GM04504 (cell line): ENCODE measurements at regions not wholly inside any gene's neighbourhood (a gene's known extent, or its start where the extent isn't known, plus 50 kb on each side); places are given as distances from the start of the nearest gene placed in this dataset.
"Not testable (repeated sequence)": the region's sequence is repeated elsewhere in the genome, so short reads cannot be mapped to it uniquely, and the experiment has no call there.

Experiments
- DNase-seq: peaks from one replicate; pipeline ENCODE4 v3.0.0-alpha.2; 2012; ENCODE audit warnings: low read depth

GRCh38 chr18:55735969-55736368 is 148.0 kb upstream of the TCF4 start:
- no peak for DNase-seq

GRCh38 chr18:55735199-55735855 is 147.3 kb upstream of the TCF4 start:
- DNase-seq: no peak

GRCh38 chr18:55732227-55733106 is 144.5 kb upstream of the TCF4 start:
- no peak for DNase-seq

DNA sequence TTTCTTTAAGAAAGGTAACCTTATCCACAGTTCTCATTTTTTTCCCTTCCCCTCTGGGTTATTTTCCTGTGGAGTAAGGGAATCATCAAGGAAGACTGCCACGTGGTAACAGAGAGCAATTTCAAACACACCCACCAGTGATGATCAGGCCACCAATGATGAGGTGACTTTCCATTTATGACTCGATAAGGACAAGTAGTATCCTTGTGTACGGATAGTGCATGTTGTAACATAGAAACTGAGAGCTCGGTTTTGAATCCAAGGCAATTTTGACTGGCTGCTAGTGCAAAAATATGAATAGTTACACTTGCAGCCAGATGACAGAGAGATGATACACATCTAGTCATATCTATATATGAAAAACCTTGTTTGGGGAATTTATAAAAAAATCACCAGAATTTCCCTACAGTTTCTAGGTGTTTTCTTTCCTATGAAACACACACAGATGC is 143.6 kb upstream of the TCF4 start:
- DNase-seq: no peak

GRCh38 chr18:55721006-55721405 is 133.0 kb upstream of the TCF4 start:
- not testable (repeated sequence) for DNase-seq

GRCh38 chr18:55713707-55714106 is 125.7 kb upstream of the TCF4 start:
- no peak for DNase-seq

DNA sequence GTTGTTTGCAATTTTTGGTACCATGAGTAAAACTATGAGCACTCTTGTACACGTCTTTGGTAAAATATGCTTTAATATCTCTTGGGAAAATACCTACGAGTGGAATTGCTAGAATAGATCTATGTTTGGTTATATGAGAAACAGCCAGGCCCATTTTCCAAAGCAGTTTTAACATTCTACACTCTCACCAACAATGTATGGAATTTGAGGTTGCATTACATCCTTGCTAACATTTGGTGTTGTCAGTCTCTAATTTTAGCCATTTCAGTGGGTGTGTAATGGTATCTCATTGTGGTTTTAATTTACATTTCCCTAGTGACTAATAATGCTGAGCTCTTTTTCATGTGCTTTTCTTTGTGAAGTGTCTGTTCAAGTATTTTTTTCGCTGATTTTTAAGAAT is 118.9 kb upstream of the TCF4 start:
- DNase-seq: peak; percentile 4

DNA sequence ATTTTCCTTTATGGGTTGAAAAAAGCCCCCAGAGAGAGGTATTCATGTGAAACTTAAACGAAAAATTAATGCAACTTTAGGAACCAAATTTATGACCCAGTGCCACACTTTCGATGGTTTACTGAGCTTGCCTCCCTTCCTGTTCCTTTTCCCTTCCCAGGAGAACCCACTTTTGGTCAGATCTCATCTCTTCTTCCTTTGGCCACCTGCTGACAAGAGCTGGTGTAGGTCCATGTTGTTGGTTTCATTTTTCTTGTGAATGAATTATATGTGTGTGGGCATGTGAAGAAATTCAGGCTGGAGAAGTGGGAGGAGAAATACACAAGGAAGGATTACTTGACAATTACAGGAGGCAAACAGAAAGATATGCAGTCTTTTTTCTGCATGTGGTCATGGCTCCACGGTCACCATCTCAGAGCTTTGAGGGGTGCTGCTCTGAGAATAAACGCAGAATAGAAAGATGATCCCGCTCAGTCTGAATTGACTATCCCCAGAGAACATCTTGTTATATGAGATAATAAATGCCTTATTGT is 111.3 kb upstream of the TCF4 start:
- no peak for DNase-seq

DNA sequence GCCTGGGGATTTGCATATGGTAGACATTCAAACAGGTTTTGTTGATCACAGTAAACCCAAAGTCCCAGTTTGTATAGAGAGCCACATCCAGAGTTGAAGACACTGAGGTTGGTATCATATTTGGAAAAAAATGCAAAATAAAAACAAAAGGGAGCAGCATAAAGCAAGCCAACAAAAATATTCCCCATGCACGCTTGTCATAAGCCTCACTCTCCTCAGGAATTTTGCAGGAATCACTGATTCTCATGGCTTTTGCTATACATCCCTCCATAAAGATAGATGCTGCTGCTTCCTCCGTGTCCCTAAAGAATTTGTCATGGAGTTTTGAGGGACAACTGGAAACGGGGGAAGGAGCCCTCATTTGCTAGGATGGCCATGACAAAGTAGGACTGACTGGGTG is 108.8 kb upstream of the TCF4 start:
- DNase-seq: no peak

DNA sequence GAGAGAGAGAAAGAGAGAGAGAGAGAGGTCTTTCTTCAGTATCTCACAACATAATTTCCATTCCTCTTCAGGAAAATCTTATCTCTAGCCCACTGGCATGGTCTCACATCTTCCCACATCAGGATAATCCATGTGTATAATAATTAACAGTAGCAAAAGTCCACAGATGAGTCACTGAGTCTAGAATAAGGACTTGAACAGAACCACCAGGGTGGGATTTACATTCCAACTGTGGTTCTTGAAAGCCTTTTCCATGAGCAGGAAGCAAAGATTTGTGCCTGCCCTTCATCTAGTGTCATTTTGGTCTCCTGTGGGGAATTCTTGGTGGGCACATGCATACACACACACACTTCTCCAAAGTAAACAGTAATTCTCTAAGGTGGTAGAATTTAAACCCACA is 107.1 kb upstream of the TCF4 start:
- no peak for DNase-seq

GRCh38 chr18:55694291-55694690 is 106.3 kb upstream of the TCF4 start:
- peak; percentile 9 for DNase-seq

DNA sequence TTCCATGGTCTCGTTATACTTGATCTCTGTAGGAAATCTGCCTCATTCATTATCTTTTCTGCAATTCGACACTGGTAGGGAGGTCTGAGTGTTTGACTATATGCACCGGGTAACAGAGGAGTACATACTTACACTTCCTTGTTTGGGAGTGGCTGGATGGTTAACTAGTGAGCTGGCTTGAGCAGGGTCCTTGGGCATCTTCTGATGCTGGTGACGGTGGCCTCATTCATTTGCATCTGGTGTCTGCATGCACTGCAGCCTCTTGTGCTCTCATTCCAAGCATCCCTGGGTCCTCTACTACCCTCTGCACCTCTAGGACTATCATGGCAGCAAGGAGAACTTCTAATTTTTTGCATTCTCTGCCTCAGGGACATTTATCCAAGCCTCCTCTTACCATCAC is 100.0 kb upstream of the TCF4 start:
- DNase-seq: no peak

- DNase-seq: no peak
Measured at GRCh38 chr18:55687106-55687505, 99.1 kb upstream of the TCF4 start.

GRCh38 chr18:55685638-55686037 is 97.6 kb upstream of the TCF4 start:
- no peak for DNase-seq

- no peak for DNase-seq
Measured at GRCh38 chr18:55672574-55673361, 84.8 kb upstream of the TCF4 start.

- DNase-seq: no peak
Measured at GRCh38 chr18:55665506-55665905, 77.5 kb upstream of the TCF4 start.

DNA sequence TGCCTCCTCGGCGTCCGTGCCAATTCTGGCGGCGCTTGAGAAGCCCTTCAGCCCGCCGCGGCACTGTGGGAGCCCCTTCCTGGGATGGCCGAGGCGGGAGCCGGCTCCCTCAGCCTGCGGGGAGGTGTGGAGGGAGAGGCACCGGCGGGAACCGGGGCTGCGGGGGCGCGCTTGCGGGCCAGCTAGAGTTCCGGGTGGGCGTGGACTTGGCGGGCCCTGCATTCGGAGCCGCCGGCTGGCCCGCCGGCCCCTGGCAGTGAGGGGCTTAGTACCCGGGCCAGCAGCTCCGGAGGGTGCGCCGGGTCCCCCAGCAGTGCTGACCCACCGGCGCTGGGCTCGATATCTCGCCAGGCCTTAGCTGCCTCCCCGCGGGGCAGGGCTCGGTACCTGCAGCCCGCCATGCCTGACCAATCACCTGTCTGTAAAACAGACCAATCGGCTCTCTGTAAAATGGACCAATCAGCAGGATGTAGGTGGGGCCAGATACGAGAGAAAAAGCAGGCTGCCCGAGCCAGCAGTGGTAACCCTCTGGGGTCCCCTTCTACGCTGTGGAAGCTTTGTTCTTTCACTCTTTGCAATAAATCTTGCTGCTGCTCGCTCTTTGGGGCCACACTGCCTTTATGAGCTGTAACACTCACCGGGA is 76.9 kb upstream of the TCF4 start:
- DNase-seq: not testable (repeated sequence)

GRCh38 chr18:55663891-55664290 is 75.9 kb upstream of the TCF4 start:
- no peak for DNase-seq

DNA sequence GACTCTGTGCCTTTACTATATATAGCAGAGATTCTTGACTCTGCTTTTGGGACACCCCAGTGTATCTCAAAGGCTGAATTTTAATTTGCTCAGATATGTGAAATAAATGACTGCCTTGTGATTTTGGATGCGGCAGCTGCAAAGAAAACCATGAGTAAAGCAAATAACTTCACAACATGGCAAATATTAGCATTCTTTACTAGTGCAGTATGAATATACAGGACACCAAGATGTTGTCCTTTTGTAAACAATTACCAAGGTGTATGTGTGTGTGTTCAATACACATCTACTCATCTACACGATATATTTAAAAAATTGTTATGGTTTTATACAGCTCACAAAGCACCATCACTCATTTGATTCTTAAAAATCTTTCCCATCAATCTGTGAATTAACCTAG is 70.6 kb upstream of the TCF4 start:
- no peak for DNase-seq

DNA sequence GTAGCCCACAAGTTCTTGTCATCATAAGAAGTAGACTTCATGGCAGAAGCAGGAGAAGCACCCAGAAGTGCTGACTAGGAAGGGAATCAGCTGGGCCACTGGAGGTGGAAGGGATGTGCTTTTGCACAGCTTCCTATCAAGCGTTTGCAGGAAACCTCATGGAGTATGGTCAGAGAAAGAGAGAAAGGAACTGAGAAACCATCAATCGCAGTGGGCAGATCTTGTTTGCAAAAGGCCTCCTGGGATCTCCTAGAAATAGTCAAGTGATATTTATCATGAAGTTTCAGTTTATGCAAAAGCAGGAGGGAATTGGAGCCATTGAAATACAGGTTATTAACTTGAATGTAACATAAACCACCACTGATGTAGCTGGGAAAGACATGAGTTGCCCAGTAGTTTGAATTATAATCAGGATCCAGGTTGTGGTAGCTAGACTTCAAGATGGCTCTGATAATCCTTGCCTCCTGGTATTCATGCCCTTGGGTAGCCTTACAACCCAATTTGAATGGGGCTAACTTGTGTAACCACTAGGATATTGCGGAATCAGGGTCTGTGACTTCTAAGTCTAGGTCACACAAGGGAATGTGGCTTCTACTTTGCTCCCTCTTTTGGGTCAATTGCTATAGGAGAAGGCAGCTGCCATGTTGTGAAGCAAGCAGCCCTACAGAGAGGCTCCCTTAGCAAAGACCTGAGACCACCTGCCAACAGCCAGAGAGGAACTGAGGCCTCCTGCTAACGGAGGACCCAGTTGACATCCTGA is 69.8 kb upstream of the TCF4 start:
- DNase-seq: no peak

- no peak for DNase-seq
Measured at GRCh38 chr18:55654986-55655385, 67.0 kb upstream of the TCF4 start.
